ENCODE measurements at regions not wholly inside any gene's neighbourhood (a gene's known extent, or its start where the extent isn't known, plus 50 kb on each side); places are given as distances from the start of the nearest gene placed in this dataset.

DNA sequence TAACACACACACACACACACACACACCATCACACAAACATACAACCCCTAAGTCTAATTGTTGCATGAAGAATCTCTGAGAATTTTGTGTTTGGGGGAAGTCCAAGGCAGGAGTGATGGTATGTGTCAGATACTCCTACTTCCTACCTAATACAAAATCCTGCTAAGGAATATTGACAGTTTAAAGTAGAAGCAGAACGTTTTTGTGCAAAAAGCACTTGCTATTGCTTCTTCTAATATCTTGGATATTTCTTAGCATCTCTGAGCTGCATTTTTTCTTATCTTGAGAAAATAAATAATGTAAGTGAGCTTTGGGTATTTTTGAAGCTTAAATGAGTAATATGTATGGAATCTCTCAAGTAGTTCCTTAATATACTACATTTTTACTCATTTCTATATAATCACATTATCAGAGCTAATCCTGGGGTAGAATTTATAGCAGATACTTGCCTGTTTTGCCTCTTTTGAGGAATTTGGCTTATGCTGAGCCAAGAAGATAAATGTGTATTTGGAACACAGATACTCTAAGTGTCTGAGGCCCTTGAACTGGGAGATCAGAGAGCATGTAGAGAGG is 212.3 kb downstream of the DKK1 start:
- TF ChIP-seq EZH2phosphoT487 (IDR thresholded peaks at IDR 0.05; ENCODE audit: borderline replicate concordance, low read length) (no peak), CTCF (IDR thresholded peaks at IDR 0.05; ENCODE audit: low read depth, low read length, poor library complexity, severe bottlenecking) (no peak)
- no peaks in the 10 kb centered on the region for H3K9me3 ChIP-seq (ENCODE audit: control insufficient read depth, insufficient read depth, low read length)
- no peaks in the 10 kb centered on the region for H3K4me1 ChIP-seq (ENCODE audit: control insufficient read depth, low read length)
- H4K20me1 ChIP-seq (ENCODE audit: control insufficient read depth, insufficient read depth, low read depth, low read length): no peaks in the 10 kb centered on the region
- no peaks in the 10 kb centered on the region for H3K27me3 ChIP-seq (ENCODE audit: control insufficient read depth, low read length)
- H3K27ac ChIP-seq (ENCODE audit: low read depth, low read length): no peak overlapping the region
- H3K4me3 ChIP-seq (ENCODE audit: low read length): no peak overlapping the region
- no peaks in the 10 kb centered on the region for H3K9me2 ChIP-seq (replicated peaks; ENCODE audit: control insufficient read depth, low read length)
- no peak overlapping the region for H3K4me2 ChIP-seq (ENCODE audit: low read length)
- H3F3A ChIP-seq (ENCODE audit: control insufficient read depth, insufficient read depth): no peaks in the 10 kb centered on the region
- no peaks in the 10 kb centered on the region for H3K36me3 ChIP-seq (ENCODE audit: control insufficient read depth, low read length)
- H3K79me2 ChIP-seq (ENCODE audit: control insufficient read depth, low read length): no peaks in the 10 kb centered on the region

DNA sequence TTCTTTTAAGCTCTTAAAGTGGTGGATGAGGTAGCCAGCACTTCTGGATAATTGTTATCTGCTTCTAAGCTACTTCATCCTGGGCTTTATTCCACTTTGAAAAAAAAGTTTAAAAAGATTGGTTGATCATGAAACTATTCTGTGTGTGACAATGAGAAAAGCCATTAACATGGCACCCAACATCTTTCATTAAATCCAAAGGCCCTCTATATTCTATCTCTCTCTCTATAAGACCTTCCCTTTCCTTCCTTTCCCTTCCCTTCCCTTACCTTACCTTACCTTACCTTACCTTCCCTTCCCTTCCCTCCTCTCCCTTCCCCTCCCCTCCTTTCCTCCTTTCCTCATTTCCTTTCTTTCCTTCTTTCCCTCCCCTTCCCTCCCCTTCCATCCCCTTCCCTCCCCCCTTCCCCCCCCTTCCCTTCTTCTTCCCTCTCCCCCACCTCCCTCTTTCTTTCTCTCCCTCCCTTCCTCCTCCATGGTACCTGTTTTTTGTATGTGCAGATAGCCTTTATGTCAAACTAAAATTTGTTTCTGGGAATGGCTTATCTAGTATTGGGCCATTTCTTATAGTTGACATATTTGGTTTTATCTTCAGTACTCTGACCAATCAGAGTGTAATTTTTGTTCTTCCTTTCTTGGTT is 218.7 kb downstream of the DKK1 start:
- no peaks in the 10 kb centered on the region for H3F3A ChIP-seq (ENCODE audit: control insufficient read depth, insufficient read depth)
- TF ChIP-seq EZH2phosphoT487 (IDR thresholded peaks at IDR 0.05; ENCODE audit: borderline replicate concordance, low read length) (no peak), CTCF (IDR thresholded peaks at IDR 0.05; ENCODE audit: low read depth, low read length, poor library complexity, severe bottlenecking) (no peak)

DNA sequence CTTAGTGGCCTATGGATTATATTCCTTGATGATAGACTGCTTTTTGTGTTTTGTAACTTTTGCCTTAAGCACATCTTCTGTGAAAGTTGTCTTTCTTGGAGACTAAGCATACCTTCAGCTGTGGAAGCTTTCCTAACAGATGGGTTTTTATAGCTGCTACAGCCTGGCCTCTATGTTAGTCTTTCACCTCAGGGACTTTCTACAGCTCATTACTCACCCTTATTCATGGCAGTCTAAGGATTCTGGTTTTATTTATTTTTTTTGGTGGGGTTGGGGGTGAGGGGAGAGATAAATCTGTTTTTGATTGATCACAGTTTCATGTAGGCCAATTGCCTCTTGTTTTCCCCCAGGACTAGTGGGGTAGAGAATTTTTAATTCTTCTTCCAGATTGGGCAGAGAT is 219.9 kb downstream of the DKK1 start:
- H3F3A ChIP-seq (ENCODE audit: control insufficient read depth, insufficient read depth): no peaks in the 10 kb centered on the region
- H3K4me1 ChIP-seq (ENCODE audit: control insufficient read depth, low read length): no peaks in the 10 kb centered on the region

More for the DNA sequence above, 218.7 kb downstream of the DKK1 start:
- Histone ChIP-seq H3K4me3 (ENCODE audit: low read length) (no peak overlapping the region), H4K20me1 (ENCODE audit: control insufficient read depth, insufficient read depth, low read depth, low read length) (no peaks in the 10 kb centered on the region), H3K36me3 (ENCODE audit: control insufficient read depth, low read length) (no peaks in the 10 kb centered on the region), H3K27me3 (ENCODE audit: control insufficient read depth, low read length) (no peaks in the 10 kb centered on the region), H3K9me2 (replicated peaks; ENCODE audit: control insufficient read depth, low read length) (no peaks in the 10 kb centered on the region), H3K4me1 (ENCODE audit: control insufficient read depth, low read length) (no peaks in the 10 kb centered on the region), H3K9me3 (ENCODE audit: control insufficient read depth, insufficient read depth, low read length) (no peaks in the 10 kb centered on the region), H3K4me2 (ENCODE audit: low read length) (no peak overlapping the region), H3K79me2 (ENCODE audit: control insufficient read depth, low read length) (no peaks in the 10 kb centered on the region), H3K27ac (ENCODE audit: low read depth, low read length) (no peak overlapping the region)

More for the DNA sequence above, 219.9 kb downstream of the DKK1 start:
- Histone ChIP-seq H3K4me2 (ENCODE audit: low read length) (no peak overlapping the region), H3K9me3 (ENCODE audit: control insufficient read depth, insufficient read depth, low read length) (no peaks in the 10 kb centered on the region), H4K20me1 (ENCODE audit: control insufficient read depth, insufficient read depth, low read depth, low read length) (no peaks in the 10 kb centered on the region), H3K79me2 (ENCODE audit: control insufficient read depth, low read length) (no peaks in the 10 kb centered on the region), H3K27me3 (ENCODE audit: control insufficient read depth, low read length) (no peaks in the 10 kb centered on the region), H3K36me3 (ENCODE audit: control insufficient read depth, low read length) (no peaks in the 10 kb centered on the region), H3K4me3 (ENCODE audit: low read length) (no peak overlapping the region), H3K27ac (ENCODE audit: low read depth, low read length) (no peak overlapping the region), H3K9me2 (replicated peaks; ENCODE audit: control insufficient read depth, low read length) (no peaks in the 10 kb centered on the region)
- TF ChIP-seq CTCF (IDR thresholded peaks at IDR 0.05; ENCODE audit: low read depth, low read length, poor library complexity, severe bottlenecking): no peak
- TF ChIP-seq EZH2phosphoT487 (IDR thresholded peaks at IDR 0.05; ENCODE audit: borderline replicate concordance, low read length): no peak

All from DOHH2 (cell line).